NCI-H1417 (cell line): ENCODE measurements at regions not wholly inside any gene's neighbourhood (a gene's known extent, or its start where the extent isn't known, plus 50 kb on each side); places are given as distances from the start of the nearest gene placed in this dataset.
"Not testable (repeated sequence)": the region's sequence is repeated elsewhere in the genome, so short reads cannot be mapped to it uniquely, and the experiment has no call there.

Source experiments
- DNase-seq, 3 experiments: peaks; one replicate each; lab custom pipeline; 2025; lab: John Stamatoyannopoulos, UW

DNA sequence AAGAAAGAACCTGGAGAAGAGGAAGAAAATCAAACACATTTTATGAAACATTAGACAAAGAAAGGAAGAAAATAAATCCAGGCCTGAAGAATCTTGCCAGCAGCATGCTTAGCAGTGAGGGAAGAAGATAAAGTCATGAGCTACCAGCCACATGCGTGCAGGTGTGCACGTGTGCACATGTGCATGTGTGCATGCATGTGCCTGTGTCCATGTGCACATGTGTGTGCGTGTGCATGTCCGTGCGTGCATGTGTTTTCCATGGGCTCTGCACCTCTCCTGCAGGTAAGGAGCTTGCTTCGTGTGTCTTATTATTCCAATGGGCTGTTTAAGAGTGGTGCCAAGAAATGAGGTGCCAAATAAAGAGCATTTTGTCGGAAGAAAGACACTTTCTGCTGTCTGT, 322.2 kb downstream of the FGFR2 start:
- DNase-seq, result no peak

DNA sequence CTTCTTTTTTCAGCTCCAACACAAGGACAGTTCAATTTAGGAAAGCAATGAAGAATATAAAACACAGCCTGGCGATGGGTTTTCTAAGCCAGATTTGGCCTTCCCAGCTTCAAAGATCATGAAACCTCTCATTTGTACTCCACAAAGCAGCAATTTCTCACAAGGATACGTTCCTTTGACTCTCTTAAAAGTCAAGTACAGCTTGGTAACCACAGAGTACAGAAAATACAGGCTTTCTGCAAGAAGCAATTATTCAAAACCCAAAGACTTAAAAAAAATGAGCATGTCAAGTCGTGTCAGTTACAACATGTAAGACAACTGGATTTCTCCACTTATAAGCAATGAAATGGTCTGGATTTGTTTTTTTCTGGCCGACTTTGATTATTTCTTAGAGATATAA, 321.4 kb downstream of the FGFR2 start:
- no peak for DNase-seq

DNA sequence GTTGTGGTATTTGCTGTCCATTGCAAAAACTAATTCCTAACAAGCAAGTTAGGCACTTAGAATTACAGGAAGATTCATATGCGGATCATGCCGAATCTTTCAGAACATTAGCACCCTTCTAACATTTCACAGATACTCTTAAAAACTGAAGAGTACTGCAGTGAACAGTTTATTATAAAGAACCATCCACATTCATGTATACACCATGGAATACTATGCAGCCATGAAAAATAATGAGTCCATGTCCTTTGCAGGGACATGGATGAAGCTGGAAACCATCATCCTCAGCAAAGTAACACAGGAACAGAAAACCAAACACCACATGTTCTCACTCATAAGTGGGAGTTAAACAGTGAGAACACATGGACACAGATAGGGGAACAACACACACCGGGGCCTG, 319.9 kb downstream of the FGFR2 start:
- not testable (repeated sequence) for DNase-seq

DNA sequence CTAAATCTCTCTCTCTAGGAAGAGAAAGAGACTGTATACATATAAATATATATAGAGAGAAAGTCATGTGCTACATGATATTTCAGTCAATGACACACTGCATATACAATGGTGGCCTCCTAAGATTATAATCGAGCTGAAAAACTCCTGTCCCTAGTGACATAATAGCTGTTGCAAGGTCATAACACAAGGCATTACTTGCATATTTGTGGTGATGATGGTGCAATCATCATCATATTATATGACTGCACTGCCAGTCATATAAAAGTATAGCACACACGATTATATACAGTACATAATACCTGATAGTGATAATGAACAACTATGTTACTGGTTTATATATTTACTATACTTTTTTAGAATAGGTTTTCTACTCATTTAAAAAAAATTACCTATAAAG, 316.7 kb downstream of the FGFR2 start:
- no peak for DNase-seq

DNA sequence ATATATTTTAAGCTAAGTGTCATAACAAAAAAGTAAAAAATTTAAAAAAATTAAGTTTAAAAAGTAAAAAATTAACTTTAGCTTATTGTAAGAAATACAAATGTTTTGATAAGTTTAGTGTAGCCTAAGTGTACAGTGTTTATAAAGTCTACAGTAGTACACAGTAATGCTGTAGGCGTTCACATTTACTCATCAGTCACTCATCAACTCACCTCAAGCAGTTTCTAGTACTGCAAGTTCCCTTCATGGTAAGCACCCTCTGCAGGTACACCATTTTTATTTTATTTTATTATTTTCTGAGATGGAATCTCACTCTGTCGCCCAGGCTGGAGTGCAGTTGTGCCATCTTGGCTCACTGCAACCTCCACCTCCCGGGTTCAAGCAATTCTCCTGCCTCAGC, 316.0 kb downstream of the FGFR2 start:
- no peak for DNase-seq

DNA sequence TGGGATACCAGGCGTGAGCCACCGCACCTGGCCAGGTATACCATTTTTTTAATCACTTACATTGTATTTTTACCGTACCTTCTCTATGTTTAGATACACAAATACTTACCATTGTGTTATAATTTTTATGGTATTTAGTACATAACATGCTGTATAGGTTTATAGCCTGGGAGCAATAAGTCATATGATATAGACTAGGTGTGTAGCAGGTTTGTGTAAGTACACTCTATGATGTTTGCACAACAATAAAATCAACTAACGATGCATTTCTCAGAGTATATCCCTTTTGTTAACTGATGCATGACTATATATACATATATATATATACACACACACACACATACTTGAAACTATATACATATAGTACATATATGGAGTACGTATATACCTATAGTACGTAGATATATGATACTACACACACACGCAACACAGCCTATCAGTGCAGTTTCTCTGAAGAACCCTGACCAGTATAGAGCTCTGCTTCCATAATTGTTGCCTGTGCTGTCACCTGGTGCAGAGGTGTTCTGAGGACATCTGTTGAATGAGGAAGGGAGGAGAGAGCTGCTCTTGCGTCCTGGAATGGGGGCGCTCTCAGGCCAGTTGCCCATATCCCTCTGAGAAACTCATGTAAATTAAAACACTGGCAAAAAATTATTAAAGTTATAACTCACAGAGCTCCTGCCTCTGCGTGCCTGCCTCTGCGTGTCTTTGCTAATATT, 315.3 kb downstream of the FGFR2 start:
- DNase-seq, result no peak

DNA sequence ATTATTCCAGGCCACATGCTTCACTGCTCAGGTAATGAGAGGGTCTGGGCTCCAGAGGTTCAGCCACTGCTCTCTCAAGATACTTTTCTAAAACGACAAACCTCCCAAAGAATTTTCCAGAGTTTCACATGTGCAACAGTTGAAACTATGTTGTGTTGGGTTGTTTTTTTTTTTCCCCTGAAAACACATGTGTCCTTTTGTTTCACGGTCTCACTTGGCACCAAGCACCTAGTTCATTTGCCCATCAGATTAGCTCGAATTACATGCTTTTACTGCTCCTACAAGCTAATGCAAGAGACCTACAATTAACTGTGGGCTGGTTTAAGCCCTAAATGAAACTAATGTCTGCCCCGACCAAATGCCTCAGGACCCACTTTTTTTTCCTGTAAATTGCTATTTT, 313.3 kb downstream of the FGFR2 start:
- no peak for DNase-seq

DNA sequence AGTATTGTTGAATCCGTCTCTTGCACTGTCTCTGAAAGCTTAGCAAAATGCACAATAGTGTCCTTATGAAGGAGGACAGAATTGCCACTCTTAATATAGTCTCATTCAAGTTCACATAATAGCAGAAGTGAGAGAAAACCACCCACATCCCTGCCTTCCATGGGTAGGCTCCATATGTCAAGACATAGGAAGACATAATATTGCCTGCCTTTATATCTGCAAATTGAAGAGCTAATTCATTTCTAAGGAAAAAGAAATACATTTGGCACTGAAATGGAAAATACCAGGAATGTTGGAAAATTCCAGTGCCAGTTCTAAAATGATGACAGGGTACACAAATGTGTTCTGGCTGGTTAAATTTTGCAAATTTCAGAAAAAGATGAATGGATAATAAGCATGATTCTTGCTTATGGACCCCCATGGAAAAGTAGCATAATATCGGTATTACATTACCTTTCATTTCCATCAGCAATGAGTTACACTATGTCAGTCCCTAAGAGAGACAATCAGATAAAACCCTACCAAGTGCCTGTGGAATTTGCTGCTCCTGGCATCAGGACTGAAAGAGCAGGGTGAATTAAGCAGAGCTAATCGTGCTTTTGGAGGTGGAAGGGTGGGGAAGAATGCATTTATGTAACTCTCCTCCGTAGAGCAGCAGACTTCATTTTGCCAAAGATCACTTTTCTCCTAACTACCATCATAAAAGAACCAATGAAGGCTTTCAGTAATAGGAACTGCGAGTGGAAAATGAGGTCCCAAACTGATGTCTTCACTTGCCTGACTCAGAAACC, 312.6 kb downstream of the FGFR2 start:
- no peak for DNase-seq

DNA sequence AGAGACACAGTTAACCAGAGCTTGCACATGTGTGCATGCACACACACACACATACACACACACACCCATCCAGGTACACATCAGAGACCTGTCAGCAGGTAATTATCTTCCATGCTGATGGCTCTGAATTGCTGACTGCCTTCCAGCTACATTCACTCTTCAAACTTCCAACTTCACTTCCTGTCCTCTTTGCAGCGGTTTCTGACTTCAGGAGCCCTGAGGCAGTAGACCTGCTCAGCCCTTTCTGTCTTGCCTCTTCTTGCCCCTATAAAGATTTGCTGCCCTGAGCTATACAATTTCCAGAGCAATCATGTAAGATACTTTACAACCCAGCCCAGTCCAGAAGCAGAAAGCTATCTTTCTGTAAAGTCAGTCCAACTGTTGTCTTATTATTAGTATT, 310.2 kb downstream of the FGFR2 start:
- DNase-seq, result no peak

DNA sequence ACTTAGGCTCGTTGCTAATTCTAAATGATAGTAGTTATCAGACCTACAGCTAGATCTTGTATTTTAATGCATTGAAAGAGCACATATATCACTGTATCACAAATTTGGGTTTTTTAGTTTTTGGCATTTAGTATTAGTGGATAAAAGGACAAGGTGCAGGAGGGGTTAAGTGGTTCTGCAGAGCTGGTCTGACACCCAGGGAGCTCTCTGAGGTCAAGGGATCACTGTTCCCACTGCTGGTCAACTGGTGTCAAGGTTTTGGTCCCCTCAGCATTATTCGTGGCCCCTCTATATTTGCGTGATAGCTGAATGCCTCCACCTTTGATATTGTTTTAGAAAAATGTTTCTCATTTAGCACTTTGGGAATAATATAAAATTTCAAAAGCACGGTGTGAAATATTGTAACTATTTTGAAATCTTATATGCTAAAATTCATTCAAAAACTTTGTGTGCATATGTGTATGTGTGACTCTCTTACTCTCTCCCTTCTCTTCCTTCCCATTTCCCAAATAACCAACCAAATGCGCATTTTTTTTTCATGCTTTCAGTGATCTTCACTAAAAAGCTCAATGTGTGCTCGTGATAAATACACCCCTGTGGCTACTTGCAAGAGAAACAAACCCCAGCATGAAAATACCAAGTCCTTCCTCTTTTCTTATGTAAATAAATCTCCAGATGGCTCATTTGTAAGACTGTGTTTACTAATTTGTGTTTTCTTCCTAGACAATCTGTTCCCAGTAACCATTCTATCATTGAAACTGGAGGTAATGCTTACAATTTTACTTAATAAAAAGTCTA, 309.2 kb downstream of the FGFR2 start:
- no peak for DNase-seq

DNA sequence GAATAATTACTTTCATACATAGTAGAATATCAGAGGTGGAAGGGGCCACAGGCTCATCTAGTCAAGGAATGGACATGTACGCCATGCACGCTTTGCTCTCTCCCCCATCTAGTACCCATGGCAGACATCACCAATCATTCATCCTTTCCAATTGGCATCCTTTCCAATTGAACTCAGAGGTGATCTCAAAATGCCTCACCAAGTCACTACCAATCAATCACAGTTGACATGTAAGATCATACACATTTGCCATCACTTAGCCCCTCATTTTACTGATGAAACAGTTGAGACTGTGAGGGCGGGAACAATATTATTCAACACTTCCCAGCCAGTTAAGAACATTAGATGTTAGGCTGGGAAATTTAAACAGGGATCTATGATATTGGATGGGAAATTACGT, 308.4 kb downstream of the FGFR2 start:
- DNase-seq, result no peak

DNA sequence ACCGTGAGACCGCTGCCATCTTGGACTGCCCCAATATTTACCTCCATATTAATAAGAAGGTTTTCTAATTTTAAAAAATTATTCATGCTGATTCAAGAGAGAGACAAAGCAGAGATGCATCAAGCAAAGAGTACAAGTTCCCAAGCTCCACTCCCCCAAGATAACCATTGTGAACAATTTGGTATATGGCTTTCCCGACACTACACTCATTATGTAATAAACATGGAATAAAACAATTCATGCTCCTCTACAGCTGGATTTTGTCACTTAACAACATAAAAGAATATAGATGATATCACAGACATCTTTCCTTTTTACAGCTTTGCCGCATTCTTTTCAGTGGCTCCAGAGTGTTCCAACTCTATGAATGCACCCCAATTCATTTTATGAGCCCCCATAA, 307.6 kb downstream of the FGFR2 start:
- DNase-seq, result no peak

DNA sequence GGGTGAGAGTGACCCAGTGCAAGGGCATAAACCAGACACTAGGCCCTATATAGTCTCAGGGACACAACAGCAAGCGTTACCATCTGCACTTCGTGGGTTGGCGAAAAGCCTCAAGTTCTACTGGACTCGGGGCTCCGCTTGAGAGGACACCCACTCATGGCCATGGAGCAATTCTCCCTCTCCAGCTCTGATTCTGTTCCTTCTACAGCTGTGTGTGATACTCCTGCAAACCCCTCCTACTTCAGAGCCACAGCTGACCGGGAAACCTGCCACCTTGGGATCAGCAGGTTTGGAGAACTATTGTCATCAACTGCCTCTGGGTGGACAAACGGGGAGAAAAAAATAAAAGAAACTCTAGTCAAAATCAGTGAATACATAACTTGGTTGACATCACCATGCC, 306.9 kb downstream of the FGFR2 start:
- DNase-seq, result no peak

DNA sequence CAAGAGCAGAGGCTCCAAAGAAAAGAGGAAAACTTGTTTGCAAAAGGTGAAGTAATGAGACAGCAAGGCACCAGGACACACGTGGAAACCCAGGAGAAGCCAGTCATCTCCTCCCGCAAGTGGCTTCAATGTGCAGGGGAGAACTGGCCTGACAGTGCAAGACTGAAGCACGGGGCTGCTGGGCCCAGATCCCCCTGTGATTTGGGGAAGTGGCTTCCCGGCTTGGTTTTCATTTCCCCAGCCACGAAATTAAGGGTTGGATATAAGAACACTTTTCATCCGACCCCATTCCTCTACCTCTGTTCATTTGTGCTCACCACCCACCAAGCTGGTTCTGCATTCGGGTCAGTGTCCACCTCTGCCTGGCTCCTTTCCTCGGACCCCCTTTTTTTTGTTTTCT, 306.4 kb downstream of the FGFR2 start:
- no peak for DNase-seq

DNA sequence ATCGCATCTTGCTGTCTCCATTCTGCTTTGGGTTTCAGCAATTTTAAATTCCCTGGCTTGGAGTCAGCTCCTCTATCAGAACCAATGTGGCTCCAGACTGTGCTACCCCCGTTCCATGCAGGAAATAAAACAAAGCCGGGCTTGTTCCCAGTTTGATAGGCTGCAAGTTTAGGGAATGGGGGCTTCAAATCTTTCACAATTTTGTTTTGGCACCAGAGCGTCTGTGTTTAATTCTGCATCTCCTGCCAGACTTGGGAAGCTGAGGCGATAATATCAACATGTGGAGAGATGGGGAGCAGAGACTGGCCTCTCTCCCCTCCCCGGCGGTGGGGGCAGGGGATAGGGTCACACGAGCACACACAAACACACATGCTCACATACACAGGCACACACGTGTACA, 305.9 kb downstream of the FGFR2 start:
- DNase-seq, result no peak

DNA sequence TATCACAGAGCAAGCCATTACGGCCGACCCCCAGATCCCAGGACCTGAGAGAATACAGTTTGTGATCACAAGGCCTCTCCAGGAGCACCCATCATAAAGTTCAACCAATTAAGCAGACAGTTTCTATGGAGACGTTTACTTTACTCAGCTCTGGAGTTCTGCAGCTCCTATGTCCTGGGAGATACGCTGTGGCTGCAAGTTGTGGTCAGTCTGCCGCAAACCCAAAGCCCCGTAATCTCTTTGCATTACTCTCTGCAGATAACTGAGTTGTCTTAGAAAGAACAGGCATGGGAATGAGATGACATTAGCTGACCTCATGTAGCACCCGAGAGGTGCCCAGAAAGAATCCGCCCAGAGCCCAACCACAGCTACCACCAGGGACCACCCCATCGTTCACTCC, 305.1 kb downstream of the FGFR2 start:
- DNase-seq, result no peak

DNA sequence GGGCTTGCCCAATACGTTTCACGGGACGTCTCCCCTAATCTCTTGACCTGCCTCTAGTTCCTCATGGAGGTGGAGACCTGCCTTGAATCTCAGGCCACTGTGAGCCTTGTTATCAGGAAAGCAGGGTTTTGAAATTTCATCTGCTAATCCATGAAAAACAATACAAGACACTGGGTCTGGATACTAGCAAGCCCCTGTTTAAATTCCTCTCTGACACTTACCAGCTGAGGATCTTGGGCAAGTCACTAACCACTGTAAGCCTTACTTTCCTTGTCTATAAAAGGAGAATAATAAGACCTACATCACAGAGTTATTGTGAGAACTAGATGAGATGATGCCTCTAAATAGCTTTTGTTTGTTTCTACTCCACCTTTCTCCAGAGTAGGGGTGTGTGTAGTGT, 303.6 kb downstream of the FGFR2 start:
- DNase-seq, result no peak

DNA sequence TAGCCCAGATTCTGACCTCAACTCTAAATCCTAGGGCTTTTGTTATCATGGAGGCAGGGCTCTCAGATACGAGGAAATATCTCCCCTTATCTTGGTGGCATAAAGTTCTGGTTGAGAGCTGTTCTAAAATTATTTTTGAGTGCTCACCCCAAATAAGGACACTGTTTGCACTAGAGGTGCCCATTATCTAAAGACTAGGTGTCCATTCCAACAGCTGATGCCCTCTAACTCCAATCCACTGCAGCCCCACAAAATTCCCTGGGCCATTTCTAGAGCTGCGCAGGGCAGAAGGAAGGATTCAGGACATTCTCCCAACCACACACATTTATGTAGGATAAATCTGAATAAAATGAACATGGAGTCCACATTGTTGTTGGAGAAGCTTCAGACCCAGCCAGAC, 301.9 kb downstream of the FGFR2 start:
- no peak for DNase-seq

DNA sequence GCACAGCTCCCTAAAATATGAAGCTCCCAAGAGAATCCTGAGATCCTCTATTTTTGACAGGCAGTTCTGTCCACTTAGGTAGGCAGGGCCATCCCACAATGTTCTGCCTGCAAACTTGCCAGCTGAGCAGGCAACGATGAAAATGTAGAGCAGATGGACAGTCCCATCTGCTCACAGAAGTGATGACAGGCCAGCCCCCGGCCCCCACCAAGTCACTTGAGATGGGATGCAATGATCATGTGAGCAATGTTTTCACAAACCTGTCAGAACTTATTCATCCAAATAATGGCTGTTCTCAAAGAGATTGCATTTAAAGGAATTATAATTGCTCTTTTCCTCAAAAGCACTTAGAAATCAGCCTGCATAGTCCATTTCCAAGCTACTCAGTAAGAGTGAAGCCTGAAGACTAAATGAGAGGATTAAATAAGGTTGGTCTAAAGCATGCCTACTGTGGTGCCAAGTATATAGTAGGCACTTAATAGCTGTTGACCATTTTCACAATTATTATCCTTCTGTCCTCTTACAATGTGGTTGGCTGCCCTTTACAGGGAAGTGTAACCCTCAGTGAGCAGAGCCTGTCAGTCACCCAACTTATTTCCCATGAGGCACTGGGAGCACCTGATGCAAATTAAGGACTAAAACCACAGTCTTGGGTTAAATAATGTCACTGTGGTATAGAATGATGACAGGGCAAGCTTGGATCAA, 301.2 kb downstream of the FGFR2 start:
- DNase-seq, result no peak

DNA sequence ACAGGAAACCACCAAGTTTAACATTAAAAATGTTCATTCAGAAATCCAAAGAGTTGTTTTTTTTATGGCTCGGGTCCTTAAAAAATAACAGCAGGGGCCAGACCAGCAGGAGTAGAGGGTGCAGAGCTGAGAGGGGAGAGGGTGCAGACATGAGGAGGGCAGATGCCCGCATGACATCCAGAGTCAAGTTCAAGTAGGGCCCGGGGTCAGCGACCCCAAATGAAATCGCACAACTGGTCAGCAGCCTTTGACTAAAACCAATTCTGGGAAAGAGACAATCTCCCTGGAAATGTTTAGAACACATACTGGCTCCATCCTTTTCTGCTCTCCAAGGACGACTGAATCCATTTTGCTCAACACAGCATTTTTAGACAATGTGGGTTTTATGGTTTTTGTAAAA, 297.5 kb downstream of the FGFR2 start:
- no peak for DNase-seq

DNA sequence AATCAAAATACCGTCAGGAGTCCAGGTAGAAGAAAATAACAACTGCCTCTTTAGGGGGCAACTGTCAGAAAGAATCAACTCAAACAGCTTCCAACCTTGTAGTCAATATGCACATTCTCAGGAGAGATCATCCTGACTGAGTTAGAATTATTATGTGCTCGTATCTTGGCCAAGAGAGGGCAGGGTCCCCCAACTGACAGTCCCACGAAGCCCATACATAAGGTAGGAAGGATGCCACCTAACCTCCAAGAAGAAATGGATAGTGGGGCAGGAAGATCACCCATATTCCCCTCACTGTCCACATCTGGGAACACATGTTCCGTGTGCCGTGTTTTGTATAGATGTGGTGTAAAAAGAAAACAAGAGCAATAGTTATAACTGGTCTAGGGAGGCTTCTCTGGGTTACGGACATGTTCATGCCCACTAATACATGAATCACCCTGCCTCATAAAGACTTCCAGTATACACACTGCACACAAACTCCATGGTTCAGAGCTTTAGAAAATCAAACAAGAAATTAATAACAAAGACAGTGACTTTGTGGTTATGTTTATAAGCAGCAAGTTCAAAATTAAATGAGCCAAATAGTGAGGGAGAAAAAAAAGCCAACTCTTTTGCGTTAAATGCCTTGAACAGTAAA, 295.6 kb downstream of the FGFR2 start:
- DNase-seq, result no peak
